ENCODE measurements at regions not wholly inside any gene's neighbourhood (a gene's known extent, or its start where the extent isn't known, plus 50 kb on each side); places are given as distances from the start of the nearest gene placed in this dataset.

GRCh38 chr14:66381755-66382154, 104.4 kb upstream of the CCDC196 start:
- DNase-seq: no peak

- no peak for DNase-seq
Measured at GRCh38 chr14:66383257-66383656, 102.9 kb upstream of the CCDC196 start.

GRCh38 chr14:66383771-66384170, 102.4 kb upstream of the CCDC196 start:
- DNase-seq: no peak

- no peak for DNase-seq
Measured at GRCh38 chr14:66388516-66388915, 97.7 kb upstream of the CCDC196 start.

GRCh38 chr14:66389481-66389880, 96.7 kb upstream of the CCDC196 start:
- no peak for DNase-seq

GRCh38 chr14:66395300-66395699, 90.9 kb upstream of the CCDC196 start:
- DNase-seq: no peak

GRCh38 chr14:66396164-66396563, 90.0 kb upstream of the CCDC196 start:
- DNase-seq: no peak

- DNase-seq: no peak
Measured at GRCh38 chr14:66398437-66398836, 87.7 kb upstream of the CCDC196 start.

- DNase-seq: no peak
Measured at GRCh38 chr14:66401449-66402095, 84.6 kb upstream of the CCDC196 start.

GRCh38 chr14:66403183-66403582, 83.0 kb upstream of the CCDC196 start:
- no peak for DNase-seq

- no peak for DNase-seq
Measured at GRCh38 chr14:66404051-66404545, 82.1 kb upstream of the CCDC196 start.

GRCh38 chr14:66405158-66405557, 81.0 kb upstream of the CCDC196 start:
- DNase-seq: no peak

- no peak for DNase-seq
Measured at GRCh38 chr14:66413901-66414300, 72.3 kb upstream of the CCDC196 start.

- DNase-seq: no peak
Measured at GRCh38 chr14:66414511-66414910, 71.7 kb upstream of the CCDC196 start.

GRCh38 chr14:66420251-66421006, 65.7 kb upstream of the CCDC196 start:
- DNase-seq: no peak

- no peak for DNase-seq
Measured at GRCh38 chr14:66421990-66422946, 63.9 kb upstream of the CCDC196 start.

- no peak for DNase-seq
Measured at GRCh38 chr14:66425402-66425801, 60.8 kb upstream of the CCDC196 start.

GRCh38 chr14:66426451-66426850, 59.7 kb upstream of the CCDC196 start:
- DNase-seq: no peak

GRCh38 chr14:66432334-66432733, 53.8 kb upstream of the CCDC196 start:
- DNase-seq: no peak

- no peak for DNase-seq
Measured at GRCh38 chr14:66434464-66434863, 51.7 kb upstream of the CCDC196 start.

- DNase-seq: no peak
Measured at GRCh38 chr14:66435683-66436082, 50.5 kb upstream of the CCDC196 start.
